ENCODE measurements at regions not wholly inside any gene's neighbourhood (a gene's known extent, or its start where the extent isn't known, plus 50 kb on each side); places are given as distances from the start of the nearest gene placed in this dataset.

DNA sequence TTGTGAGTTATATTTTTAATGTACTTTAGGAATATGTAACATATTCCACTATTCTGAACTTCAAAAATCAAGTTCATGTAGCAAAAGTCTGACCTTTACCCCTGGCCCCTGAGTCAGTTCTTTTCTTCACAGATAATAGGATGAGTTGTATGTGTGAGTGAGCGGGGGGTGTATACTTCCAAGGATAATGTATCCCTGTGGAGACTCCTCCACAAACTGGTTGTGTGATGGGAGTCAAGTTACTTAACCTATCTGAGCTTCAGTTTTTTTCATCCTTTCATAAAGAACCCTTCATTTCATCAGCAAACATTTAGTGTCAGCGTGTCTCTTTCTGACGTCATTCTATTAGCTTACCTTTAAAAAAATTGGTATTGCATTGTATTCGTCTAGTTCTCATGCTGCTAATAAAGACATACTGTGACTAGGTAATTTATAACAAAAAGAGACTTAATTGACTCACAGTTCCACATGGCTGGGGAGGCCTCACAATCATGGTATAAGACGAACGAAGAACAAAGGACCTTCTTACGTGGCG, 288.1 kb upstream of the GPC6 start:
- DNase-seq = no peak

DNA sequence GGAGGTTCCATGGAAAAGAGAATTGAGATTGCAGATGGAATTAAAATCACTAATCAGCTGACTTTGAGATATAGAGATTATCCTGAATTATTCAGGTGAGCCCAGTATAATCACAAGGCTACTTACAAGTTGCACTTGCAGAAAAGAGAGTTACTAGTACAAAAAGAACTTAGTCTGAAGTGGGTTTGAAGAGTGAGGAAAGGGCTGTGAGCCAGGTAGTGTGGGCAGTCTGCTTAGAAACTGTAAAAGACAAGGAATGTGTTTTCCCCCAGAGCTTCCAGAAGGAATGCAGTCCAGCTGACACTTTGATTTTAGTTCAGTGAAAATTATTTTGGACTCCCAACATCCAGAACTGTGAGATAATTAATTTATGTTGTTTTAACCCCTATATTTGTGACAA, 285.4 kb upstream of the GPC6 start:
- DNase-seq = no peak

DNA sequence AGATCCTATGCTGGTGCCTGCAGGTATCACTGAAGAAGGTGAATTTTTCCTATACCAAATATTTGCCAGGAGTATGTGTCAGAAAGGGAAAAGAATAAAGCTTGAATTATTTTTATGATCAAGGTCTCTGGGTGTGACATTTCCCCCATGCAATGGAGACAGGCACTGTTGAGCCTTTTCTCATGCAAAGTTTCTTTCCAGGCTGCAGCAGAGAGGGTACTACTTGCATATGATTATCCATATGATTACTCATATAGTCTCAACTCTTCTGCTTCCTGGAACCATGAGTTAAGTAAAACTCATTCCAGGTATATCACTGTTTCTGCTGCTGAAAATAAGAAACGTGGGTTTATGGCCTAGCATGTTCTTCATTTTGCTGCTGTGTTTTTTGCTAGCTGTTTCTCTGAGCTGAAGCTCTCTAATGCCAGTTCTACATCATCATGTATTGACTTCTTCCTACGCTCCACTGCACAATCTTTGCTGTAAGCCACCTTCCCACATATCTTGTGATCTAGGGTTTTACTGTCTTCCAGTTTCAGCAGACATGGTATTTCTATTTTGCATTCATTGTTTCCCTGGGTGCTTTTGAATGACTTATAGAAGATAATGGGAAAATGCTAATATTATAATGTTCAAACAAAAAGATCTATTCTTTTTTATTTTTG, 278.7 kb upstream of the GPC6 start:
- no peak for DNase-seq

DNA sequence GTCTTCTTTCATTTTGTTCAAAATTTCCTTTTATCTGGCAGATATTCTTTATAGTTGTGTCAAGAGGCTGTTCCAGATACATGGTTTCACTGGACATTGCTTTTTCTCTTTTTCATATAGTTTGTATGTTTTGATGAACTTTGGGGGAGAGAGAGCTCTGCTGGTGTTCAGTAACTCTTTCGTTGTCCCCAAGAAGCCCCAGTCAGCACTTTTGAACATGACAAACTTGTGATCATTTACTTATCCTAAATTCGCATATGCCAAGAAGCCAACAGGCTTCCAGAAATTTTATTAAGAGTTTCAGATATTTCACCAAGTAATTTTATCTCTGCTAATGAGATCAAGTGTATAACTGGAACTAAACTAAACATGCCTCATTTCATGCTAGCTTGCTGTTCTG, 275.8 kb upstream of the GPC6 start:
- DNase-seq = no peak

DNA sequence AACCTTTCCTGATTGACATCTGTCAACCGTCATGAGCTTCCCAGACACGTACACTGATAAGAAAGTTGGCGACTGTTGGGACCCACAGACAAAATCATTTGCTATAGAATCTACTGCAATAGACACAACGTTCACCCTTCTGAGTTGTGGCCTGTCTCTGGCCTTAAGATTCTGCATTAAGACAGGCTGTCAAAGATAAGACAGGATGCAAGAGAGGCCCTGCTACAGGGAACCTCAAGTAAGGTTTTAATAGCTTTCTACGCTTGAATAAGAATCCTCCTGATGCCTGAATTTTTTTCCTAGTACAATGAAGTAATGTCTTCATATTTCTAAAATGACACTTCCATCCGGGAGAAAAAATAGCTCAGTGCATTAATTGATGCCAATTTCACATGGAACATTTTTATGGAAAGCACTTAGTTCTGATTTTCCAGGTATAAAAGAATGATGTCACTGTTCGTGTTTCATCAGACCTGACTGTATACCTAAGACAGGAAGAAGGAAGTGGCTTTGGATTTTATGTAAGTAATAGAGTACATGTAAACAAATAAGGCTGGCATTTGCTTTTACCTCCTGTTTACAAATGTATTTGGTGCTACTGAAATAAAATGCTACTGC, 275.2 kb upstream of the GPC6 start:
- DNase-seq = no peak

DNA sequence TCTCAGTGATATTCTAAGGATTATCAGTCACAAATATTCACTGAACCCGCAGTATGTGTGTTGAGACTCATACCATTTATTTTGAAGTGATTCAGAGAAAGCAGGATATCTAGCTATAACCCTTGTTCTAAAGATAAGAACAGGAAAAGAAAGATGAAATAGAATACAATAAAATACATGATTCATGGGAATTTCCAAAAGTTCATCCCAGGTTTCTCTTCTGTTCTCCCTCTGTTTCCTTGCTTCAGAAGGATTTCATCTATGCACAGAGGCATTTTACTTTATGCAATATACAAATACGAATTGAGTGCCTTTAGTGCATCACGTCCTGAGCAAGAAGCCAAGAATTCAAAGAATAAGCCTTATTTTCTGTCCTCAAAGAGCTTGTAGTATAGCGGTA, 274.4 kb upstream of the GPC6 start:
- no peak for DNase-seq

DNA sequence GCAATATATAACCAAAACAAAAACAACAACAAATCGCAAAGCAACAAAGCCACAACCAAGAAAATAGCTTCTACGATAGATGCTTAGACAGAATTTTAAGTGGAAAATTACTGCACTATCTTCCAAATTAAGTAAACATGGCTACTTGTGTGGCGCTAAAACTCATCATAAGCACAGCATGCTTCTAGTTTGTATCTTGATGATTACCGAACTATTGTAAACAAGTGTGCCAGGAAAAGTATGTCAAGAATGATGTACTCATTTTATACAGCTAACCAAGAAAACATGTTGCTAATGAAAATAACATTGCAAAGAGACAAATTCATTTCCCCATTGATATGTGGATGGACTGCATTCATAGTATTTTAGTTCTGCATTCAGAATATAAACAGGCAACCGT, 271.9 kb upstream of the GPC6 start:
- DNase-seq = no peak

DNA sequence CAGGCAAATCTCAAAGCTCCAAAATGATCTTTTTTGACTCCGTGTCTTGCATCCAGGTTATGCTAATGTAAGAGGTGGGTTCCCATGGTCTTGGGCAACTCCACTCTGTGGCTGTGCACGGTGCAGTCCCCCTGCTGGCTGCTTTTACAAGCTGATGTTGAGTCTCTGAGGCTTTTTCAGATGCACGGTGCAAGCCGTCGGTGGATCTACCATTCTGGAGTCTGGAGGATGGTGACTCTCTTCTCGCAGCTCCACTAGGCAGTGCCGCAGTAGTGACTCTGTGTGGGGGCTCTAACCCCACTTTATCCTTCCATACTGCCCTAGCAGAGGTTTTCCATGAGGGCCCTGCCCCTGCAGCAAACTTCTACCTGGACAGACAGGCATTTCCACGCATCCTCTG, 266.8 kb upstream of the GPC6 start:
- no peak for DNase-seq

DNA sequence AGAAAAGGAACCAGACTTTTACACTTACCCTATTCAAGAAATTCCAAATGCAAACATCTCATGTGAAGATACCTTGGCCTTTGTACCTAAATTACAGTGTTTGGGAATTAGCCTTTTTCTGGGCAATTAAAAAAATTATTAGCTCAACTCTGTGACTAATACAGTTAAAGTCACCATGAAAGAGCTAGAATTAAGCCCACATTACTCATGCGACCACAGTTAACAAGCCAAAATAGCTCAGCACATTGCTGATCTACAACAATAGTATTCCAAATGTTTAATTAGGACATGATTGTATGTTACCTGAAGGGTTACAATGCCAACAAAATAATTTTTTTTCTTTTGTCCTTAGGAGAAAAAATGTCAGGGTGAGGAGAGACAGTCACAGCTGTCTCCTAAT, 263.6 kb upstream of the GPC6 start:
- DNase-seq = no peak

DNA sequence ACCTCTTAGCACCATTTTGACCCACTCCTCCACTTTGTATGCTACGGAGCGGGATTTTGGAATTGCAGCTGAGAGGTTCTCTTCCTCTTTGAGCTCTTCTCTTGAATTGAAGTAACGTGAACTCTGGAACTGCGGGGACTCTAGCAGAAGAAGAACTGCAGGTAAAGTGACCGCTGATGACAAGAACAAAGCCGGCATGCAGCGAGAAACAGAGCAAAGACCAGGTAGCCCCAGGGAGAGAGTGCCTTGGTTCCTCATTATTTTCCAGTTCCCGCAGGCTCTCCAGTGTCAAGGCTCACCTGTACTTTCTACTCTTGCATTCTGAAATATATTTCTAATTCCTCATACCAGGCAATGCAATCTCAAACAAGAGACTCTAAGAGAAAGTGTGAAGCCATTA, 260.3 kb upstream of the GPC6 start:
- no peak for DNase-seq

DNA sequence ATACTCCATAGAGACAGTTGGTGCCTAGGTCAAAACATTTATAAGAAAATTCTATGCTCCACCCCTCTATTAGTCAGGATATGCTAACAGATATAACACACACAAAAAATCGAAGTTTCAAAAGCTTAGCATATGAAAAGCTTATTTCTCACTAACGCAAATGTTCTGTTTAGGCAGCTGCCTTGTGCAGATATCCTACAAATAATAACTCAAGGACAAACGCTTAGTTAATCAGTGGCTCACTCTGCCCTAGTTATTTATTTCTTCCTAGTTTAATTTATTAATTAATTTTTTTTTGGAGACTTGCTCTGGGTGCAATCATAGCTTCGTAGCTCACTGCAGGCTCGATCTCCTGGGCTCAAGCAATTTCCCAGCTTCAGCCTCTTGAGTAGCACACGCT, 259.7 kb upstream of the GPC6 start:
- no peak for DNase-seq

DNA sequence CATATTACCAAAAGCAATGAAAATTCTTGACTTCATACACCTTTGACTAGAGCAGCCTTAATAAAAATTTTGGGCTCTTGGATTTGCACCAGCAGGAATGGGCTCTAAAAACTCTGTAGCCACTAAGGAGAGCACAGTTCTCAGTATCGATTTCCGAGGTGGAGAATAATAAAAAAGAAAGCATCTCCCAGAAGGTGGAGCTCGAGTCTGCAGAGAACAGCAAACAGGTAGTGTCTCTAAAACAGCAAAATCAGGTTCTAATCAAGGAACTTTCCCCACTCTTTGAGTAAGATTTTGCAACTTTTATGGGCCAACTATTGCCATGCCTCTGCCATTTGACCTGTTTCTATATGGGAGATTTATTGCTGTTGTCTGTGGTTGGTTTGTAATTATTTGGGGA, 258.7 kb upstream of the GPC6 start:
- no peak for DNase-seq

DNA sequence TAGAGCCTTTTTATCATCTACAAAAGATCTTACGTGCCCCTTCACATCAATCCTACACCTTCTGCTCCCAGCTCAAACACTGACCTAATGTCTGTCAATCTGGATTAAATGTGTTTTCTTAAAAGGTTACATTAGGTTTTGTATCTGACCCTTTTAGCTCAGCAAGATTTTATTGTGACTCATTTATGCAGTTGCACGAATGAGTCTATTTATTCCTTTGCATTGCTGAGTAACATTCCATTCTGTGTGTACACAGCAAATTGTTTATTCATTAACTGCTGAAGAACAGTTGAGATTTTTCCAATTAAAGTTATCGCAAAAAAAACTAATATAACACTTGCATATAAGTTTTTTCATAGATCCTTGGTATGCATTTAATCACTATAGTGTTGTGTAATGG, 253.9 kb upstream of the GPC6 start:
- DNase-seq = no peak

DNA sequence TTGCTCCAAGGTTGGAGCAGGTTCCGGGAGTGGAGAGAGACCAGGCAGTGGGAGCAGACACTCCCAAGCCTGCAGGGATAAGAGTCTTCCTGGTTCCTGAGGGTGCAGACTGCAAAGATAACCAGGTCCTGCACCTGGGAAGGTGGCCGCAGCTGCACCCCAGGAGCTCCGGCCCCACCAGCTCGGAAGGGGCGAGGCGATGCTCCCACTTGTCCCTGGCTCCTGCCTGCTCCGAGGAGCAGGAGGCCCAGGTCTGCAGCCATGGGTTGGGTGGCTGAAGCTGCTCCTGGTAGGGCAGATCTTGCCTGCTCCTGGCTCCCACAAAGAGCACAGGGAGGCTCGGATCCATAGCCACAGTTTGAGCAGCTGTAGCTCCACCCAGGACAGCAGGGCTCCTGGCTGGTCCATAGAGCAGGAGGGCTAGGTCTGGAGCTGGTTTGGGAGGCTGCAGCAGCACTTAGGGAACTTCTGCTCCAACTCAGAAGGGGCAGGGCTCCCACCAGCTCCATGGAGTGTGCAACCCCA, 251.6 kb upstream of the GPC6 start:
- DNase-seq = no peak

DNA sequence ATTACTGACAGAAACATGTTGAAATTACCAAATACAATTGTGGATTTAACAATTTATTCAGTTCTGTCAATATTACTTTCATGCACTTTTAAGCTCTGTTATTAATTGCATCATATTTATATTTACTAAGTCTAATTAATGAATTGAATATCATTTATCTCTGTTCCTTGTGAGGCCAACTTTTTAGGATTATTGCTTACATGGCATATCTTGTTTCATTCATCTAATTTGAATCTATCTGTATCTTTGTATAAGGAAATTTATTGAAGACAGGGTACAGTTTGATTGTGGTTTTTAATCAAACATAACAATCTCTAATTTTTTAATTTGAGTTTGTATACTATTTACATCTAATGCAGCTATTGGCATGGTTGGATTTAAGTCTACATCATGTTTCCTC, 249.9 kb upstream of the GPC6 start:
- DNase-seq = no peak

DNA sequence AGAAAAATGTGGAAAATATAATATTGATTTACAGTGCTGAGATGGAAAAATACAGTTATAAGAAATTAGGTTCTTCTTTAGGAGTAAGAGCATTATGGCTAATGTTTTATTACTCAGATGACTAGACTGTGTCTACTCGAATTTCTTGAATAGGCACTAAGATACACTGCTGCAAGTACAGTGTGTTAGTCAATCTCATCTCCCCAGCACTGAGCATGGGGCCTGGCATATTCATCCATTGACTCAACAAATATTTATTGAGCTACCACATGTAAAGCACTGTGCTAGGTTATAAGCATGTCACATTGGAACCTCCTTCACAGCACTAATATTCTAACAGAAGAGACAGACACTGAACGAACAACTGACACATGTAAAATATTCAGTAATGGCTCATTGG, 242.5 kb upstream of the GPC6 start:
- no peak for DNase-seq

DNA sequence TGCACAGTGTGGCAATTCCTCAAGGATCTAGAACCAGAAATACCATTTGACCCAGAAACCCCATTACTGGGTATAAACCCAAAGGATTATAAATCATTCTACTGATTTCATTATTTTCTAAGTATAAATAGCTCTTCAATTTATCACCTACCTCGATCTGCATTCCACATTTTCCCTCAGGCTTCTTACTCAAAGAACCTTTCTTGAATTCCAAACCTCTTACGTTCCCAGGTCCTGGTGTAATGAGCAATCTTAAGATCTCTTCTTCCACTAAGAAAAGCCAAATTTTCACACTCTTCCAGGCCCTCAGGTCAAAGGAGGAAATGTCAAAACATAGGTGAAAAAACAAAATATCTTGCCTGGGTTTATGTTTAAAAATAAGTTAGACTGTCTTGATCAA, 237.3 kb upstream of the GPC6 start:
- DNase-seq = no peak

DNA sequence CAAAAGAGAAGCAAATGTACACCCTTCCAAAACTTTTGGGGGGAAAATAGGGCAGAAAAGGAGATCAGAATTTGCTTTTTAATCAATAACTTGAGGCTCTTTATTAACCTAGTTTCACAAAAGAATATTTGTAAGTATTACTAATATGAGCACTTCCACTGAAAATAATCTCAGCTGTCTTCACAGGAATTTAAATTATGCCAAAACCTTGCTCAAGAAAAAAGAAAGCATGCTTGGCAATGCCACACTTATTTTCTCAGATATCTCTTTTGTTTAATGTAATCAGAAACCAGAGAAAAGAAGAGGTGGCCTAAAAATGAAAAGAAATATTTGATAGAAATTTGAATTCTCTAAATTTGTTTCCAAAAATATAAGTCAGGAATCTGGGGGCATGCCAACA, 234.9 kb upstream of the GPC6 start:
- no peak for DNase-seq

DNA sequence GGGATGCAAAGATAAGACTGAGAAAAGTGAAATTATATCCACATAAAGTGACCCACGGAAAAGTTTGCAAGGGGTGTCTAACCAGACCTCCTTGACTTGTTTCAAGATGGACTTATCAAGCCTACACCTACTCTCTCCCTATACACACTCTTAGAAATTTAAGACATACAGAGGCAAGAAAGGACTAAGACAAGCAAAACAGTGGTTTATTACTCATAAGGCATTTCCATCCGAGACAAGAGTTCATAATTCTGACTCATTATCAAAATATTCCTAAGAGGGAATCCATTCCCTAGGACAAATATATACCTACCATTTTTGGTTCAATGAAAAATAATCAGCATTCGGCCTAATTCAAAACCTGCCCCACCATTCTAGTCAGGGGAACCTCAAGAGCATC, 232.6 kb upstream of the GPC6 start:
- no peak for DNase-seq

DNA sequence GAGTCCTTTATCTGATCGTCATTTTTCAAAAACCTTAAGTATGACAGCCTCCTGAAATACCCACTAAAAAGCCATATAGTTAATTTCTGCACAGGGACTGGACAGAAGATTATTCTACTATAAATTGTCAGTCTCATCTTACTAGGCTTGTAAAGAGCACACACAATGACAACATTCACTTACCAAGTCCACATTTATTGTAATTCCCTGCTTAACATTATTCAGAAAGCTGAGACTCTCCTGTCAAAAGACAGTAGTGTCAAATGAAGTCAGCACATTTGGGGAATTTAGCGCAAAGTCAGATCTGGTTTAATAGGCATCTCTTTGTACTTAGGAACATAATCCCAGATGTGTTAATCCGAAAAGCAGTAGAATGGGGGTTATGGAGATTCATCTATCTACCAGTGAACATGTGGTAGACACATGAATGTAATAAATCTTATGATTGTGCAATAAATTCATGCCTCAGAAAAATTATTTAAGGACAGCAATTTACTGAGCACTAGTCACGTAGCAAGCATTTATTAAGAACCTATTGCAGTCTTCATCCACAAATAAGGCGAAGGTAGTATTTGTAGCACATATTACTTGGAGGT, 224.6 kb upstream of the GPC6 start:
- DNase-seq = no peak

DNA sequence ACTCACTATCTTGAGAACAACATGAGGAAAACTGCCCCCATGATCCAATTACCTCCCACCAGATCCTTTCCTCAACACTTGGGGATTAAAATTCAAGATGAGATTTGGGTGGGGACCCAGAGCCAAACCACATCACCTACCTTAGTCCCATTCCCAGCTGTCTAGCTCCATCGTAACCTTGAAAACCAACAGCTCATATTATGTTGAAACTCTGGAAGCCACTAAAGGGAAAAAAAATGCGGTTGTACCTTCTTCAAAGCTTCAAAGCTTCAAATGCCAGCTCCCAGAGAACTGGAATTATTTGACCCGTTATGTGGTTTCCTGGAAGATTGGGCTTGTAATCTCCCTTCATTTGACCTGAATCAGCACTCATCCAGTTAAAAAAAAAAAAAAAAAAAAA, 223.1 kb upstream of the GPC6 start:
- no peak for DNase-seq

DNA sequence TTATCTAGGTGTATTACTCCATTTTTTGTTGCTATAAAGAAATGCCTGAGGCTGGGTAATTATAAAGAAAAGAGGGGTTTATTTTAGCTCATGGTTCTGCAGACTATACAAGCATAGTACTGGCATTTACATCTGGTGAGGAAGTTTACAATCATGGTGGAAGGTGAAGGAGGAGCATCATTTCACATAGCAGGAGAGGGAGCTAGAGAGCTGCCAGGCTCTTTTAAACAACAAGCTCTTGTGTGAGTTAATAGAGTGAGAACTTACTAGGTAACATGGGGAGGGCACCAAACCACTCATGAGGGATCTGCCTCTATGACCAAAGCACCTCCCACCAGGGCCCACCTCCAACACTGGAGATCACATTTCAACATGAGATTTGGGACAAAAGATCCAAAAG, 221.7 kb upstream of the GPC6 start:
- DNase-seq = no peak

DNA sequence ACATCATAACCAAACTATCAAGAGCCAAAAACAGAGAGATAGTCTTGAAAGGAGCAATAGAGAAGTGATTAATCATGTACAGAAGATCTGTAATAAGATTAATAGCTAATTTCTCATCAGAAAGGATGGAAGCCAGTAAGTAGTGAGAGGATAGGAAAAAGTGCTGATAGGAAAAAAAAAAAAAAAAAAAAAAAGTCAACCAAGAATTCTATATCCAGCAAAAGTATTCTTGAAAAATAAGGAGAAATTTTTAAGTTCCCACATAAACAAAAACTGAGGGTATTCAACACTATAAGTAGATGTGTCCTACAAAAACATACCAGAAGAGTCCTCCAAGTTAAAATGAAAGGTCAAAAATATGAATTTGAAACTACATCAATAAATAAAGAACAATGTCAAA, 218.7 kb upstream of the GPC6 start:
- DNase-seq = no peak

DNA sequence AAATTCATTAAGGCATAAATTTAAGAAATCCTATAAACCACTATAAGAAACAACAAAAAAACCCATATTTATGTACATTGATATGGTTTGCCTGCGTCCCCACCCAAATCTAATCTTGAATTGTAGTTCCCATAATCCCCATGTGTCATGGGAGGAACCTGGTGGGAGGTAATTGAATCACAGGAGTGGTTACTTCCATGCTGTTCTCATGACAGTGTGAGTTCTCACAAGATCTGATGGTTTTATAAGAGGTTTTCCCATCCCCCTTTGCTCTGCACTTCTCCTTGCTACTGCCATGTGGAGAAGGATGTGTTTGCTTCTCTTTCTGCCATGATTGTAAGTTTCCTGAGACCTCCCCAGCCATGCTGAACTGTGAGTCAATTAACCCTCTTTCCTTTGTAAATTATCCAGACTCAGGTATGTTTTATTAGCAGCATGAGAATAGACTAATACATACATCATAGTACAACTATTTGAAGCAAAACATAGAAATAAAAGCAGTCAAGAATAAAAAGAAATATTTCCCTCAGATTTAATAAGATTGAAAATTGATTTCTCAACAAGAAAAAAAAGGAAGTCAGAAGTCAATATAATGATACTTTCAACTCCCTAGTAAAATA, 209.0 kb upstream of the GPC6 start:
- DNase-seq = no peak

Data from NCI-H187 (cell line).